Kidney epithelial cell (primary cell): ENCODE measurements at regions not wholly inside any gene's neighbourhood (a gene's known extent, or its start where the extent isn't known, plus 50 kb on each side); places are given as distances from the start of the nearest gene placed in this dataset.

Experiments used
- DNase-seq: peaks from one replicate; pipeline ENCODE4 v3.0.0-alpha.2; 2010; ENCODE audit warnings: low read depth
- H3K27me3 ChIP-seq: 2 replicates; pipeline ENCODE4 v1.6.0; 2011; ENCODE audit warnings: low read length; ENCODE audit not compliant: control insufficient read depth, insufficient read depth
- H3K36me3 ChIP-seq: 2 replicates; pipeline ENCODE4 v1.5.1; 2011; ENCODE audit warnings: low read length; ENCODE audit not compliant: control insufficient read depth, insufficient read depth
- H3K4me3 ChIP-seq: 2 replicates; pipeline ENCODE4 v1.5.1; 2011; ENCODE audit warnings: low read depth, mild to moderate bottlenecking, control low read depth, low read length
- CTCF ChIP-seq: IDR thresholded peaks from 2 replicates; pipeline ENCODE4 v1.5.1; 2011; ENCODE audit warnings: mild to moderate bottlenecking, moderate library complexity, low read length, control low read depth, inconsistent platforms; ENCODE audit not compliant: insufficient read depth, poor library complexity, severe bottlenecking

- Histone ChIP-seq H3K27me3 (no peaks in the 10 kb centered on the region), H3K4me3 (no peak overlapping the region), H3K36me3 (no peaks in the 10 kb centered on the region)
- no peak for TF ChIP-seq CTCF
- DNase-seq, result no peak
These were observed 372.1 kb downstream of the NR2F2 start for GRCh38 chr15:96702589-96702988.

GRCh38 chr15:96703091-96703490 is 372.6 kb downstream of the NR2F2 start:
- Histone ChIP-seq H3K4me3 (no peak overlapping the region), H3K36me3 (no peaks in the 10 kb centered on the region), H3K27me3 (no peaks in the 10 kb centered on the region)
- no peak for TF ChIP-seq CTCF
- DNase-seq, result no peak

- no peak overlapping the region for H3K4me3 ChIP-seq
- H3K27me3 ChIP-seq, result no peaks in the 10 kb centered on the region
- peak; percentile 56 for DNase-seq
- no peaks in the 10 kb centered on the region for H3K36me3 ChIP-seq
- no peak for TF ChIP-seq CTCF
These were observed 373.5 kb downstream of the NR2F2 start for GRCh38 chr15:96703794-96704550.

GRCh38 chr15:96716075-96716474 is 385.6 kb downstream of the NR2F2 start:
- TF ChIP-seq CTCF, result no peak

GRCh38 chr15:96716478-96716877 is 386.0 kb downstream of the NR2F2 start:
- H3K4me3 ChIP-seq, result no peak overlapping the region
- no peaks in the 10 kb centered on the region for H3K27me3 ChIP-seq
- no peaks in the 10 kb centered on the region for H3K36me3 ChIP-seq
- DNase-seq, result no peak
- no peak for TF ChIP-seq CTCF

More at GRCh38 chr15:96716075-96716474, 385.6 kb downstream of the NR2F2 start:
- Histone ChIP-seq H3K27me3 (no peaks in the 10 kb centered on the region), H3K4me3 (no peak overlapping the region), H3K36me3 (no peaks in the 10 kb centered on the region)
- no peak for DNase-seq

GRCh38 chr15:96720251-96720650 is 389.8 kb downstream of the NR2F2 start:
- no peak for DNase-seq
- Histone ChIP-seq H3K27me3 (no peaks in the 10 kb centered on the region), H3K36me3 (no peaks in the 10 kb centered on the region), H3K4me3 (no peak overlapping the region)
- no peak for TF ChIP-seq CTCF
